ENCODE measurements at regions not wholly inside any gene's neighbourhood (a gene's known extent, or its start where the extent isn't known, plus 50 kb on each side); places are given as distances from the start of the nearest gene placed in this dataset.

DNA sequence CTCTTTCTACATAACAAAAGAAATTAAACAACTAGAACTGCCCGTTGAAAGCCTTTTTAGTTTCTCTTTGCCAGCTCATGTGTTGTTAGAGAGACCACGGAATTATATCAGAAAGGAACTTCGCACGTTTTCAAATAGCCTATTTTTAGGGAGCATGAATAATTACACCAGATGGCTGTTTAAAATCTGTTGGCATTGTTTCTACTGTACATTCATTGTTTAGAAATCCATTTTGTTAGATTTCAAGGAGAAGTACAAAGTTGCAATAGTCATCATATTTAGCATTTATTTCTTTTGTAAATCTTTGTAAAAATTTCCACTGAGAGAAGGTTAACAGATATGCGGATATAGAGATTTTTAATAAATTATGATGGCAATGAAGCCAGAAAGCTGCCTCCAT is 403.0 kb upstream of the HS3ST1 start:
- TF ChIP-seq, protein P1, sequence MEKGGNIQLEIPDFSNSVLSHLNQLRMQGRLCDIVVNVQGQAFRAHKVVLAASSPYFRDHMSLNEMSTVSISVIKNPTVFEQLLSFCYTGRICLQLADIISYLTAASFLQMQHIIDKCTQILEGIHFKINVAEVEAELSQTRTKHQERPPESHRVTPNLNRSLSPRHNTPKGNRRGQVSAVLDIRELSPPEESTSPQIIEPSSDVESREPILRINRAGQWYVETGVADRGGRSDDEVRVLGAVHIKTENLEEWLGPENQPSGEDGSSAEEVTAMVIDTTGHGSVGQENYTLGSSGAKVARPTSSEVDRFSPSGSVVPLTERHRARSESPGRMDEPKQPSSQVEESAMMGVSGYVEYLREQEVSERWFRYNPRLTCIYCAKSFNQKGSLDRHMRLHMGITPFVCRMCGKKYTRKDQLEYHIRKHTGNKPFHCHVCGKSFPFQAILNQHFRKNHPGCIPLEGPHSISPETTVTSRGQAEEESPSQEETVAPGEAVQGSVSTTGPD (CRISPR knock-in tag; IDR thresholded peaks at IDR 0.05), result no peak
- TF ChIP-seq PAX8 (CRISPR knock-in tag; IDR thresholded peaks at IDR 0.05; ENCODE audit: borderline replicate concordance) (no peak), POLR2A (IDR thresholded peaks at IDR 0.05; ENCODE audit: insufficient read depth in 1 of 2, low read depth in 2 of 2, low read length in 2 of 2) (no peak), KDM5A (IDR thresholded peaks at IDR 0.05; ENCODE audit: borderline replicate concordance, low read length) (no peak), SP2 (CRISPR knock-in tag; IDR thresholded peaks at IDR 0.05) (no peak), TP53 (CRISPR knock-in tag; conservative IDR thresholded peaks at IDR 0.05) (no peak)
- TF ChIP-seq, protein P2, sequence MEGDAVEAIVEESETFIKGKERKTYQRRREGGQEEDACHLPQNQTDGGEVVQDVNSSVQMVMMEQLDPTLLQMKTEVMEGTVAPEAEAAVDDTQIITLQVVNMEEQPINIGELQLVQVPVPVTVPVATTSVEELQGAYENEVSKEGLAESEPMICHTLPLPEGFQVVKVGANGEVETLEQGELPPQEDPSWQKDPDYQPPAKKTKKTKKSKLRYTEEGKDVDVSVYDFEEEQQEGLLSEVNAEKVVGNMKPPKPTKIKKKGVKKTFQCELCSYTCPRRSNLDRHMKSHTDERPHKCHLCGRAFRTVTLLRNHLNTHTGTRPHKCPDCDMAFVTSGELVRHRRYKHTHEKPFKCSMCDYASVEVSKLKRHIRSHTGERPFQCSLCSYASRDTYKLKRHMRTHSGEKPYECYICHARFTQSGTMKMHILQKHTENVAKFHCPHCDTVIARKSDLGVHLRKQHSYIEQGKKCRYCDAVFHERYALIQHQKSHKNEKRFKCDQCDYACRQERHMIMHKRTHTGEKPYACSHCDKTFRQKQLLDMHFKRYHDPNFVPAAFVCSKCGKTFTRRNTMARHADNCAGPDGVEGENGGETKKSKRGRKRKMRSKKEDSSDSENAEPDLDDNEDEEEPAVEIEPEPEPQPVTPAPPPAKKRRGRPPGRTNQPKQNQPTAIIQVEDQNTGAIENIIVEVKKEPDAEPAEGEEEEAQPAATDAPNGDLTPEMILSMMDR (CRISPR knock-in tag; IDR thresholded peaks at IDR 0.05), result no peak
- TF ChIP-seq, protein P3, sequence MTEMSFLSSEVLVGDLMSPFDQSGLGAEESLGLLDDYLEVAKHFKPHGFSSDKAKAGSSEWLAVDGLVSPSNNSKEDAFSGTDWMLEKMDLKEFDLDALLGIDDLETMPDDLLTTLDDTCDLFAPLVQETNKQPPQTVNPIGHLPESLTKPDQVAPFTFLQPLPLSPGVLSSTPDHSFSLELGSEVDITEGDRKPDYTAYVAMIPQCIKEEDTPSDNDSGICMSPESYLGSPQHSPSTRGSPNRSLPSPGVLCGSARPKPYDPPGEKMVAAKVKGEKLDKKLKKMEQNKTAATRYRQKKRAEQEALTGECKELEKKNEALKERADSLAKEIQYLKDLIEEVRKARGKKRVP (CRISPR knock-in tag; IDR thresholded peaks at IDR 0.05), result no peak

Data from HepG2 (cell line).